ENCODE measurements at regions not wholly inside any gene's neighbourhood (a gene's known extent, or its start where the extent isn't known, plus 50 kb on each side); places are given as distances from the start of the nearest gene placed in this dataset.

GRCh38 chr13:33375421-33375820 lies 89.9 kb upstream of the STARD13 start:
- TF ChIP-seq CTCF (conservative IDR thresholded peaks at IDR 0.05) (no peak; the same call in 1 of the 2 replicates), ZFX (IDR thresholded peaks at IDR 0.05) (no peak)

Data from C4-2B (cell line).